Neuronal stem cell (in vitro differentiated cells): ENCODE measurements at regions not wholly inside any gene's neighbourhood (a gene's known extent, or its start where the extent isn't known, plus 50 kb on each side); places are given as distances from the start of the nearest gene placed in this dataset.

Experiments
- DNase-seq: peaks from one replicate; pipeline ENCODE4 v3.0.0-alpha.2; 2013; ENCODE audit warnings: low spot score
- H2AFZ ChIP-seq: one replicate; pipeline ENCODE4 v1.6.1; 2013; ENCODE audit warnings: mild to moderate bottlenecking, low read length, inconsistent platforms
- H2AK5ac ChIP-seq: 2 replicates; pipeline ENCODE4 v1.6.1; 2013; ENCODE audit warnings: low read depth, mild to moderate bottlenecking, inconsistent platforms, low read length, moderate library complexity, mixed read lengths
- H2BK120ac ChIP-seq: 2 replicates; pipeline ENCODE4 v1.6.1; 2013; ENCODE audit warnings: low read depth, mild to moderate bottlenecking, inconsistent platforms, low read length, moderate library complexity, mixed read lengths
- H2BK12ac ChIP-seq: one replicate; pipeline ENCODE4 v1.6.1; 2013; ENCODE audit warnings: low read length, inconsistent platforms
- H2BK15ac ChIP-seq: 2 replicates; pipeline ENCODE4 v1.6.1; 2013; ENCODE audit warnings: mild to moderate bottlenecking, low read length, inconsistent platforms, mixed read lengths
- H2BK5ac ChIP-seq: one replicate; pipeline ENCODE4 v1.6.1; 2013; ENCODE audit warnings: inconsistent platforms, mild to moderate bottlenecking, low read length, moderate library complexity
- H3K14ac ChIP-seq: one replicate; pipeline ENCODE4 v1.6.1; 2013; ENCODE audit warnings: low read length, inconsistent platforms
- H3K18ac ChIP-seq: 2 replicates; pipeline ENCODE4 v1.6.1; 2013; ENCODE audit warnings: low read length, inconsistent platforms
- H3K23ac ChIP-seq: 2 replicates; pipeline ENCODE4 v1.6.1; 2013; ENCODE audit warnings: low read depth, mild to moderate bottlenecking, mixed read lengths, low read length, inconsistent platforms; ENCODE audit not compliant: poor library complexity
- H3K27ac ChIP-seq: replicated peaks from 3 replicates; pipeline ENCODE4 v1.5.1; 2013; ENCODE audit warnings: low read length, inconsistent platforms
- H3K27me3 ChIP-seq, 3 experiments: 2 replicates each; pipeline ENCODE4 v1.6.1; 2013; ENCODE audit warnings: low read length in 3 of 3, mild to moderate bottlenecking in 2 of 3, inconsistent platforms in 1 of 3, low read depth in 1 of 3, mixed read lengths in 1 of 3, moderate library complexity in 1 of 3; ENCODE audit not compliant: control insufficient read depth in 3 of 3, insufficient read depth in 3 of 3
- H3K36me3 ChIP-seq, 2 donors: replicated peaks in 1 of 2; 2 replicates each; pipeline ENCODE4 v1.6.1; 2013; ENCODE audit warnings: low read length in 2 of 2; ENCODE audit not compliant: control insufficient read depth in 2 of 2, insufficient read depth in 2 of 2
- H3K4ac ChIP-seq: 2 replicates; pipeline ENCODE4 v1.6.1; 2013; ENCODE audit warnings: inconsistent platforms, mild to moderate bottlenecking, low read length, moderate library complexity
- H3K4me1 ChIP-seq, 2 donors: 1 replicate in 1 of 2; 2 replicates in 1 of 2; pipeline ENCODE4 v1.6.1; 2013; ENCODE audit warnings: low read length in 2 of 2, low read depth in 1 of 2; ENCODE audit not compliant: control insufficient read depth in 2 of 2, insufficient read depth in 1 of 2
- H3K4me2 ChIP-seq: one replicate; pipeline ENCODE4 v1.6.1; 2013; ENCODE audit warnings: mild to moderate bottlenecking, low read length, inconsistent platforms; ENCODE audit not compliant: insufficient read depth, poor library complexity, severe bottlenecking
- H3K4me3 ChIP-seq, 2 donors: 2 replicates each; pipeline ENCODE4 v1.5.1; 2013; ENCODE audit warnings: low read length in 2 of 2, mild to moderate bottlenecking in 2 of 2, inconsistent platforms in 1 of 2, moderate library complexity in 1 of 2
- H3K79me1 ChIP-seq: one replicate; pipeline ENCODE4 v1.6.1; 2013; ENCODE audit warnings: low read depth, mild to moderate bottlenecking, inconsistent platforms, low read length, moderate library complexity
- H3K9ac ChIP-seq: one replicate; pipeline ENCODE4 v1.6.1; 2013; ENCODE audit warnings: mild to moderate bottlenecking, low read depth, low read length, inconsistent platforms; ENCODE audit not compliant: poor library complexity
- H3K9me3 ChIP-seq, 2 donors: replicated peaks in 1 of 2; 2 replicates each; pipeline versions ENCODE3 to v1.6.1; 2013; ENCODE audit warnings: low read length in 2 of 2, mild to moderate bottlenecking in 2 of 2, inconsistent platforms in 1 of 2, low read depth in 1 of 2, mixed read lengths in 1 of 2, moderate library complexity in 1 of 2; ENCODE audit not compliant: control insufficient read depth in 2 of 2, insufficient read depth in 1 of 2
- H4K8ac ChIP-seq: one replicate; pipeline ENCODE4 v1.6.1; 2013; ENCODE audit warnings: low read depth, mild to moderate bottlenecking, inconsistent platforms, low read length, moderate library complexity
- H4K91ac ChIP-seq: one replicate; pipeline ENCODE4 v1.6.1; 2013; ENCODE audit warnings: low read length, low read depth, mild to moderate bottlenecking, inconsistent platforms; ENCODE audit not compliant: poor library complexity
- WGBS, 2 donors: extraction: QIAGEN DNeasy Blood & Tissue Kit; methylation state at CpG; one replicate each; pipeline ENCODE4 v1.1.7; 2013; ENCODE audit warnings: missing lambda C conversion rate in 2 of 2, mixed read lengths in 1 of 2; ENCODE audit not compliant: insufficient read length in 2 of 2, insufficient replicate concordance in 1 of 2; ENCODE audit errors: extremely low coverage in 2 of 2; 5-methylcytosine and 5-hydroxymethylcytosine counted together

- Histone ChIP-seq H3K14ac (no peak overlapping the region), H4K91ac (no peak overlapping the region), H2AFZ (no peak overlapping the region), H3K9me3 (no peaks in the 10 kb centered on the region), H2BK15ac (no peak overlapping the region), H3K4me2 (no peak overlapping the region), H3K79me1 (no peaks in the 10 kb centered on the region), H3K18ac (no peak overlapping the region), H2BK5ac (no peak overlapping the region), H3K27ac (no peak overlapping the region), H3K27me3 (no peaks in the 10 kb centered on the region), H3K9ac (no peak overlapping the region), H3K4me1 (no peaks in the 10 kb centered on the region), H2BK120ac (no peak overlapping the region), H2AK5ac (no peak overlapping the region), H3K23ac (no peak overlapping the region), H3K4ac (no peak overlapping the region), H3K4me3 (no peak overlapping the region), H2BK12ac (no peak overlapping the region), H4K8ac (no peak overlapping the region), H3K36me3 (no peaks in the 10 kb centered on the region)
- WGBS, 2 donors, result no CpG with 5 or more reads among the region's 1 CpG
- DNase-seq, result no peak
These were observed 1208.3 kb downstream of the PCDH9 start for GRCh38 chr13:66021846-66022245.

GRCh38 chr13:66014771-66015170, 1215.4 kb downstream of the PCDH9 start:
- Histone ChIP-seq H3K27ac (no peak overlapping the region), H2AFZ (no peak overlapping the region), H3K9ac (no peak overlapping the region), H3K4me2 (no peak overlapping the region), H3K9me3 (no peaks in the 10 kb centered on the region), H3K36me3 (no peaks in the 10 kb centered on the region), H3K4ac (no peak overlapping the region), H4K8ac (no peak overlapping the region), H2BK15ac (no peak overlapping the region), H2BK5ac (no peak overlapping the region), H3K23ac (no peak overlapping the region), H2BK120ac (no peak overlapping the region), H3K4me3 (no peak overlapping the region), H3K18ac (no peak overlapping the region), H3K4me1 (no peaks in the 10 kb centered on the region), H3K14ac (no peak overlapping the region), H3K27me3 (no peaks in the 10 kb centered on the region), H4K91ac (no peak overlapping the region), H2AK5ac (no peak overlapping the region), H3K79me1 (no peaks in the 10 kb centered on the region), H2BK12ac (no peak overlapping the region)
- no peak for DNase-seq
- no CpG with 5 or more reads among the region's 1 CpG for WGBS, 2 donors

GRCh38 chr13:66009241-66009640, 1220.9 kb downstream of the PCDH9 start:
- WGBS, 2 donors, result no CpG with 5 or more reads among the region's 30 CpGs
- H3K23ac ChIP-seq, result no peak overlapping the region
- H3K36me3 ChIP-seq, result no peaks in the 10 kb centered on the region
- no peak overlapping the region for H3K18ac ChIP-seq
- H2BK15ac ChIP-seq, result no peak overlapping the region
- no peak overlapping the region for H2BK12ac ChIP-seq
- H3K4ac ChIP-seq, result no peak overlapping the region
- H3K79me1 ChIP-seq, result no peaks in the 10 kb centered on the region
- H2AK5ac ChIP-seq, result no peak overlapping the region
- H3K27ac ChIP-seq, result no peak overlapping the region
- H3K4me1 ChIP-seq, result no peaks in the 10 kb centered on the region
- no peak overlapping the region for H3K4me3 ChIP-seq
- no peaks in the 10 kb centered on the region for H3K9me3 ChIP-seq
- H2BK5ac ChIP-seq, result no peak overlapping the region
- H4K8ac ChIP-seq, result no peak overlapping the region
- no peak overlapping the region for H3K14ac ChIP-seq
- H2AFZ ChIP-seq, result no peak overlapping the region
- H2BK120ac ChIP-seq, result no peak overlapping the region
- H3K9ac ChIP-seq, result no peak overlapping the region
- H3K4me2 ChIP-seq, result no peak overlapping the region
- H3K27me3 ChIP-seq, result no peaks in the 10 kb centered on the region
- no peak for DNase-seq
- no peak overlapping the region for H4K91ac ChIP-seq

- Histone ChIP-seq H3K23ac (no peak overlapping the region), H2BK12ac (no peak overlapping the region), H3K27me3 (no peaks in the 10 kb centered on the region), H3K27ac (no peak overlapping the region), H3K9ac (no peak overlapping the region), H3K4ac (no peak overlapping the region), H2BK15ac (no peak overlapping the region), H3K4me3 (no peak overlapping the region), H2BK5ac (no peak overlapping the region), H2AK5ac (no peak overlapping the region), H2BK120ac (no peak overlapping the region), H3K18ac (no peak overlapping the region), H3K79me1 (no peaks in the 10 kb centered on the region), H2AFZ (no peak overlapping the region), H3K4me2 (no peak overlapping the region), H3K9me3 (peaks cover 0 to 2% of the 10 kb centered on the region in 2 donors), H3K4me1 (no peaks in the 10 kb centered on the region), H4K91ac (no peak overlapping the region), H3K14ac (no peak overlapping the region), H4K8ac (no peak overlapping the region), H3K36me3 (no peaks in the 10 kb centered on the region)
- no peak for DNase-seq
- no CpG with 5 or more reads among the region's 1 CpG for WGBS, 2 donors
These were observed 1226.6 kb downstream of the PCDH9 start for GRCh38 chr13:66003558-66003957.
